Hepatocyte (in vitro differentiated cells): ENCODE measurements at regions not wholly inside any gene's neighbourhood (a gene's known extent, or its start where the extent isn't known, plus 50 kb on each side); places are given as distances from the start of the nearest gene placed in this dataset.

Source experiments
- DNase-seq: peaks from one replicate; pipeline ENCODE4 v3.0.0-alpha.2; 2016; ENCODE audit warnings: low spot score
- H2AFZ ChIP-seq: fragments of 200-600 bp; sonication (generic); 2 replicates; pipeline ENCODE4 v1.6.0; 2016; ENCODE audit warnings: antibody characterized with exemption, mild to moderate bottlenecking
- H3K27ac ChIP-seq: fragments of 200-600 bp; sonication (generic); 2 replicates; pipeline ENCODE4 v1.5.1; 2016; ENCODE audit warnings: mild to moderate bottlenecking
- H3K27me3 ChIP-seq: fragments of 200-600 bp; sonication (generic); 2 replicates; pipeline ENCODE4 v1.6.1; 2016
- H3K36me3 ChIP-seq: fragments of 200-600 bp; sonication (generic); replicated peaks from 2 replicates; pipeline ENCODE4 v1.5.1; 2016; ENCODE audit warnings: low read depth; ENCODE audit not compliant: insufficient read depth
- H3K4me1 ChIP-seq: fragments of 200-600 bp; sonication (generic); 2 replicates; pipeline ENCODE4 v1.5.1; 2016; ENCODE audit warnings: mild to moderate bottlenecking, moderate library complexity; ENCODE audit not compliant: insufficient read depth
- H3K4me2 ChIP-seq: fragments of 200-600 bp; sonication (generic); 2 replicates; pipeline ENCODE4 v1.6.0; 2016
- H3K4me3 ChIP-seq: fragments of 200-600 bp; sonication (generic); 2 replicates; pipeline ENCODE4 v1.5.1; 2016; ENCODE audit warnings: mild to moderate bottlenecking
- H3K79me2 ChIP-seq: fragments of 200-600 bp; sonication (generic); 2 replicates; pipeline ENCODE4 v1.6.0; 2017; ENCODE audit warnings: mild to moderate bottlenecking
- H3K9me2 ChIP-seq: fragments of 200-600 bp; sonication (generic); replicated peaks from 2 replicates; pipeline ENCODE4 v1.6.0; 2017; ENCODE audit warnings: mild to moderate bottlenecking; ENCODE audit not compliant: insufficient read depth
- H3K9me3 ChIP-seq: fragments of 200-600 bp; sonication (generic); 2 replicates; pipeline ENCODE4 v1.5.1; 2016; ENCODE audit warnings: low read depth, mild to moderate bottlenecking
- H4K20me1 ChIP-seq: fragments of 200-600 bp; sonication (generic); 2 replicates; pipeline ENCODE4 v1.6.0; 2016; ENCODE audit warnings: mild to moderate bottlenecking; ENCODE audit not compliant: insufficient read depth, poor library complexity, severe bottlenecking
- EZH2 ChIP-seq: fragments of 200-600 bp; sonication (generic); IDR thresholded peaks from 2 replicates; pipeline ENCODE4 v1.6.1; 2016; ENCODE audit warnings: antibody characterized with exemption, mild to moderate bottlenecking, borderline replicate concordance
- EZH2phosphoT487 ChIP-seq: fragments of 200-600 bp; sonication (generic); IDR thresholded peaks from one replicate; pipeline ENCODE4 v1.6.1; 2018; ENCODE audit warnings: antibody characterized with exemption, mild to moderate bottlenecking, low read depth, moderate library complexity; ENCODE audit not compliant: unreplicated experiment, severe bottlenecking
- WGBS: methylation state at CpG from one replicate; pipeline ENCODE4 v1.1.6; 2016; ENCODE audit warnings: low lambda C conversion rate; ENCODE audit errors: missing lambda C conversion rate; 5-methylcytosine and 5-hydroxymethylcytosine counted together
- TF ChIP-seq, protein P1 (sequence below): fragments of 200-600 bp; sonication (generic); IDR thresholded peaks from 2 replicates; pipeline ENCODE4 v1.5.1; 2016; ENCODE audit warnings: antibody characterized with exemption, mild to moderate bottlenecking; ENCODE audit not compliant: poor library complexity

- H3K4me1 ChIP-seq = no peaks in the 10 kb centered on the region
These were observed 81.7 kb upstream of the GATA5 start for GRCh38 chr20:62557462-62557861.

DNA sequence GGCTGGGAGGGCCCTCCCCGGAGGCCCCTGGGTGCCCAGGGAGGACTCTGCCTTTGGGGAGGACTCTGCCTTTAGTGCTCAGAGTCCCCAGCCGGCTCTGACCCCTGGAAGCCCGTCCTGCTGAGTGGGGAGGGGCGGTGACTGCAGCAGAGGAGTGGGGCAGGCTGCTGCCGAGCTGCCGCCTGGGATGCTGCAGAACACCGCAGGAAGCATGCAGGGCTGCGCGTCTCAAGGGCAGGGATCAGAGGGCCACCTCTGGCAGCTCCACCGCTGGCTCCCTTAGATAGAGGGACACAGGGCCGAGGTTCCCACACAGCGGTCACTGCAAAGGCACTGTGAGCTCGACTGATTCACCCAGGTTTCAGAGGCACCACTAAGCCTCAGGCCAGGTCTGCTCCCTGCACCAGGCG lies 82.2 kb upstream of the GATA5 start:
- H3K4me1 ChIP-seq = no peaks in the 10 kb centered on the region
- DNase-seq = no peak
- no peaks in the 10 kb centered on the region for H3K9me3 ChIP-seq
- no peak overlapping the region for H2AFZ ChIP-seq
- 78% methylated on average over 14 of the region's 14 CpGs for WGBS
- H3K4me3 ChIP-seq = no peak overlapping the region
- H3K9me2 ChIP-seq = no peaks in the 10 kb centered on the region
- no peaks in the 10 kb centered on the region for H4K20me1 ChIP-seq
- peaks cover 11% of the 10 kb centered on the region for H3K27me3 ChIP-seq
- TF ChIP-seq EZH2 (no peak), EZH2phosphoT487 (no peak)
- TF ChIP-seq, protein P1, sequence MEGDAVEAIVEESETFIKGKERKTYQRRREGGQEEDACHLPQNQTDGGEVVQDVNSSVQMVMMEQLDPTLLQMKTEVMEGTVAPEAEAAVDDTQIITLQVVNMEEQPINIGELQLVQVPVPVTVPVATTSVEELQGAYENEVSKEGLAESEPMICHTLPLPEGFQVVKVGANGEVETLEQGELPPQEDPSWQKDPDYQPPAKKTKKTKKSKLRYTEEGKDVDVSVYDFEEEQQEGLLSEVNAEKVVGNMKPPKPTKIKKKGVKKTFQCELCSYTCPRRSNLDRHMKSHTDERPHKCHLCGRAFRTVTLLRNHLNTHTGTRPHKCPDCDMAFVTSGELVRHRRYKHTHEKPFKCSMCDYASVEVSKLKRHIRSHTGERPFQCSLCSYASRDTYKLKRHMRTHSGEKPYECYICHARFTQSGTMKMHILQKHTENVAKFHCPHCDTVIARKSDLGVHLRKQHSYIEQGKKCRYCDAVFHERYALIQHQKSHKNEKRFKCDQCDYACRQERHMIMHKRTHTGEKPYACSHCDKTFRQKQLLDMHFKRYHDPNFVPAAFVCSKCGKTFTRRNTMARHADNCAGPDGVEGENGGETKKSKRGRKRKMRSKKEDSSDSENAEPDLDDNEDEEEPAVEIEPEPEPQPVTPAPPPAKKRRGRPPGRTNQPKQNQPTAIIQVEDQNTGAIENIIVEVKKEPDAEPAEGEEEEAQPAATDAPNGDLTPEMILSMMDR = no peak
- no peaks in the 10 kb centered on the region for H3K36me3 ChIP-seq
- H3K79me2 ChIP-seq = no peaks in the 10 kb centered on the region
- no peak overlapping the region for H3K27ac ChIP-seq
- H3K4me2 ChIP-seq = no peak overlapping the region

More at GRCh38 chr20:62557462-62557861, 81.7 kb upstream of the GATA5 start:
- Histone ChIP-seq H4K20me1 (no peaks in the 10 kb centered on the region), H2AFZ (no peak overlapping the region), H3K27me3 (peaks cover 16% of the 10 kb centered on the region), H3K9me3 (no peaks in the 10 kb centered on the region), H3K9me2 (no peaks in the 10 kb centered on the region), H3K36me3 (no peaks in the 10 kb centered on the region), H3K4me3 (no peak overlapping the region), H3K4me2 (no peak overlapping the region), H3K79me2 (no peaks in the 10 kb centered on the region), H3K27ac (no peak overlapping the region)
- no peak for DNase-seq
- WGBS = 75% methylated on average over 9 of the region's 14 CpGs
- TF ChIP-seq, protein P1 = no peak
- TF ChIP-seq EZH2phosphoT487 (no peak), EZH2 (no peak)

- H4K20me1 ChIP-seq = no peaks in the 10 kb centered on the region
- no peak overlapping the region for H2AFZ ChIP-seq
- H3K36me3 ChIP-seq = no peaks in the 10 kb centered on the region
- no peaks in the 10 kb centered on the region for H3K79me2 ChIP-seq
- no peak for DNase-seq
- H3K27ac ChIP-seq = no peak overlapping the region
- WGBS = 83% methylated on average over 16 of the region's 17 CpGs
- H3K4me2 ChIP-seq = no peak overlapping the region
- no peaks in the 10 kb centered on the region for H3K4me1 ChIP-seq
- H3K4me3 ChIP-seq = no peak overlapping the region
- H3K27me3 ChIP-seq = peaks cover 3% of the 10 kb centered on the region
- no peak for TF ChIP-seq EZH2
- TF ChIP-seq EZH2phosphoT487 = no peak
- TF ChIP-seq, protein P1 = no peak
- H3K9me3 ChIP-seq = no peaks in the 10 kb centered on the region
- no peaks in the 10 kb centered on the region for H3K9me2 ChIP-seq
These were observed 83.0 kb upstream of the GATA5 start for GRCh38 chr20:62558779-62559178.

GRCh38 chr20:62560162-62560561 lies 82.1 kb upstream of the SLCO4A1 start:
- H3K27me3 ChIP-seq = no peaks in the 10 kb centered on the region
- H3K4me3 ChIP-seq = no peak overlapping the region
- H3K27ac ChIP-seq = no peak overlapping the region
- H4K20me1 ChIP-seq = no peaks in the 10 kb centered on the region
- H3K9me2 ChIP-seq = no peaks in the 10 kb centered on the region
- H2AFZ ChIP-seq = no peak overlapping the region
- no peaks in the 10 kb centered on the region for H3K36me3 ChIP-seq
- DNase-seq = no peak
- TF ChIP-seq, protein P1 = no peak
- no peak for TF ChIP-seq EZH2
- H3K9me3 ChIP-seq = no peaks in the 10 kb centered on the region
- 83% methylated on average over 6 of the region's 6 CpGs for WGBS
- H3K79me2 ChIP-seq = no peaks in the 10 kb centered on the region
- no peak overlapping the region for H3K4me2 ChIP-seq
- H3K4me1 ChIP-seq = no peaks in the 10 kb centered on the region
